ENCODE measurements at regions not wholly inside any gene's neighbourhood (a gene's known extent, or its start where the extent isn't known, plus 50 kb on each side); places are given as distances from the start of the nearest gene placed in this dataset.

DNA sequence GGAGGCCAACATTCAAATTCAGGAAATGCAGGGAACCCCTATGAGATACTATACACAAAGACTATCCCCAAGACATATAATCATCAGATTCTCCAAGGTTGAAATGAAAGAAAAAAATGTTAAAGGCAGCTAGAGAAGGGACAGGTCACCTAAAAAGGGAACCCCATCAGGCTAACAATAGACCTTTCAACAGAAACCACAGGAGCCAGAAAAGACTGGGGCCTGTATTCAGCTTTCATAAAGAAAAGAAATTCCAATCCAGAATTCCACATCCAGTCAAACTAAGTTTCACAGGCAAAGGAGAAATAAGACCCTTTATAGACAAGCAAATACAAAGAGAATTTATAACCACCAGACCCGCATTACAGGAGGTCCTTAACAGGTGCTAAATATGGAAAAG lies 1703.6 kb upstream of the PRR20A start:
- no peak for DNase-seq

DNA sequence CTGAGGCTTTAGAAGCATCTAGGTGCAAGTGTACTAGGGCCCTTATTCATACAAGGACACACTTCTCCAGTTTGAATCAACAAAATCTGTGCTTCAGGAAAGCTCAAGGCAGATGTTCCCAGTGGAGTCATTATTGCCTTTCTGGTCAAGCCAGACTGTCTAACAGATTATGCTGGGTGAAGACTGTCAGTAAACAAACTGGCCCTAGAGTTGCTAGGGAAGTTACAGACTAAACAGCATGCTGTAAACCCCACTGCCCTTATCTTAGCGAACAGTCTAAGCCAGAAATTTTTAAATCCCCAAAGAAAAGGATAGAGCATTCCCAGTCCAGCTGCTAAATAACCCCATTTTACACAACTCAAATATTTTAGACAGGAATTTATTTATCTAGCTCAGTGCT lies 1701.3 kb upstream of the PRR20A start:
- DNase-seq = no peak

DNA sequence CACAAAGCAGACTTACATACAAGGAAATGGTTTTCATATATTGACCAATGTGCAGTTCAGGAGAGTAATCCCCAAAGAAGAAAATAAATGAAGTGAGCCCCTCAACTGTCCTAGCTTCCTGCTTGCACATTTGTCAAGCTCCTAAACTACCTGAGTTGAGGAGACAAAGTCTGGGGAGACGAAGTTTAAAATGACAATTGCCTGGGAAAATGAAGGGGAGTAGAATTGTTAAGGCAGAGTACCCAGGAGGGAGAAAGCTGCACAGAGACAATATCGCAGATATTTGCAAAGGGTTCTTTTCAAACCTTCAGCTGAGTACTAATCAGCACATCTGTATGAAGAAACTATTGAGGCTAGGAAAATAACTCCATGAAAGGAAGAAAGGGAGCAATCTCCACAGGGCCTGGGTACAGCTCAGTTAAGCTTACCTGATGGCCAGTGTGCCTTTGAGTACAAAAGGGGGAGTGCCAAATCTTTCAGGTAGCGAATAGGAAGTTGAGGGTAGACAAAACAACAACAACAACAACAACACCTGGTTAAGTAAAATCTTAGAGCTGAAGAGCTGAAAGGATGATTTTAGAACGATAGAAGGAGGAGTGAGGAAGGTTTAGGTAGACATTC lies 1700.1 kb upstream of the PRR20A start:
- DNase-seq = no peak

DNA sequence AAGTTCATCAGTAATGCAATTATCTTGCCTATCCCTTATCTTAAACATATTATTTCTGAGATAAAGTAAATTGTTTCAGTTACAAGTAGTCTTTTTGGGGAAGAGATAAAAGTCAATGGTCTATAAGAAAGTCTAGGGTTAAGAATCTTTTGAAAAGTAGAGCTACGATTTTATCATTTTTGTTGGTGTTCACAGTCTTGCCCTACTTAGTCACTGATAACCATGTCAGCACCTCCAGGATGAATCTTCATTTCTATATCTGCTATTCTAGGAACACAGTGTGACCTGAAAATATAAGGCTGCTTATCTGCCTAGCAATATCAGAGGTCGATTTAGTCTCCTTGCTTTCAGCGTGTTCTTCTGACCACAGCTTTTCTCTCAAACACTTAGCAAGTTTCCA lies 1676.5 kb upstream of the PRR20A start:
- DNase-seq = no peak

DNA sequence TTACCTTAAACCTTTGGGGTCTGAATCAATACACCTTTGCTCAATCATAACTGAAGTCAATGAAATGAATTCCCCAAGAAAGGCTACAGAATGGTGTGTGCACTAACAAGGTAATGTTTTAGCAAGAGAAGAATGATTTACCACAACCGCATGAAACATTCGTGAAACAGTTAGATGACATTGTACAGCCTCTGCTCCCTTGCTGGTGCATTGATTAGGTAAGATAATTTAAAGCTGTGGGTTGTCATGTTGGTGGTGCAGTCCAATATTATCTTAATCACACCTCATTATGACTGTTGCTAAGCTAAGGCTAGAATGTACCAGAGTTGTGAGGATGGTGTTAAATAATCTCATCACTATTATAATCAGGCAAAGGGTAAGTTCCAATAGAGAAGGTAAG lies 1673.2 kb upstream of the PRR20A start:
- DNase-seq = no peak

DNA sequence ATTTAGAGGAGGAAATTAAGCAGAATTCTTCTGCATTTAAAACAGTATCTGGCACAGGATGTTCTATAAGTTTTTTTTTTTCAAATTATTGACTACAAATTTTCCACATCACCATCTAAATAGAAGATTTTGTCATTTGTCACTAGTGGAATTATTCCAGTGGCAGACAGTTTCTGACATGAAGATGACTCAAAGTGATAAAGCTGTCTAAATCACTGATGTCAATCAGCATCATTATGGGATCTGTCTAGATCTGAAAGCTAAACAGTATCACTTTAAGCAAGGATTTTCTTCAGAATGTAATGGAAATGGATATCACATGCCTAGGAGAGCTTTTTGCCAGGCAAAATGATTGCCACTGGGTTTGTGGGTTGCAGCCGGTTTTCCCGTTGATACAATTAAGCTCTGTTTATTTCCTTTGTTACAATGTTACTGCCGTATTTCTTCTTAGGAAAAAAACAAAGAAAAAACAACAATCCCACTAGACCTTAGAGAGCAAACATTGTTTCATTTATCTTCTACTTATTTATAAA lies 1657.0 kb upstream of the PRR20A start:
- no peak for DNase-seq

DNA sequence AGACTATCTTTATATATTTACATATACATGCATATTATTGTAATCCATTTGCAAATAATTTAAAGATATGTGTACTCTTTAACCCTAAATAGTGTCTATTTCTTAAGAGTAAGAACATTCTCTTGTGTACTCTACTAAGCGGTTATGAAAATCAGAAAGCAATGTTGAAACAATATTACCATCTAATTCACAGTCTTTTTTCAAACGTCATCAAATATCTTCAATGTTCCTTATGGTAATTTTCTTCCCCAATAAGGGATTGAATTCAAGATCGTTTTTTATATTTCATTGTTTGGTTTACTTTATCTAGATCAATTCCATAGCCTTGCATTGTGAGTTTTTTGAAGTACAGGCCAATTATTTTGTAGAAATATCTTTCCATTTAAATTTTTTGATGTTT lies 1647.4 kb upstream of the PRR20A start:
- DNase-seq = no peak

DNA sequence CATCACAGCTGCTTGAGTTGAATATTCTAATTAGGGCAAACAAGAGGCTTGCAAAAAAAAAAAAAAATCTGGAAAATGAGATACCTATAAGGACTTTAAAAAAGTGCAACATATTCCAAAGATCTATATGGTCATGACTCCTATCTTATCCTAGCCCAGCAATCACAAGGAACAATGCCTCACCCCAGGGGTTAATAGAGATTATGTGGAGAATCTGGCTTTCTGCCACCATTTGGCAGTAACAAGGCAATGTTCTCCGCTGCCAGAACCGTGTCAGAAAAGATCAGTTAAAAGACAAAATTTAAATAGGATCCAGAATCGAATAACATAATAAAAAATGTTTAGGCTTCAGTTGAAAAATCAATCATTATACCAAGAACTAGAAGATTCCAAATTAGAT lies 1643.2 kb upstream of the PRR20A start:
- DNase-seq = no peak

DNA sequence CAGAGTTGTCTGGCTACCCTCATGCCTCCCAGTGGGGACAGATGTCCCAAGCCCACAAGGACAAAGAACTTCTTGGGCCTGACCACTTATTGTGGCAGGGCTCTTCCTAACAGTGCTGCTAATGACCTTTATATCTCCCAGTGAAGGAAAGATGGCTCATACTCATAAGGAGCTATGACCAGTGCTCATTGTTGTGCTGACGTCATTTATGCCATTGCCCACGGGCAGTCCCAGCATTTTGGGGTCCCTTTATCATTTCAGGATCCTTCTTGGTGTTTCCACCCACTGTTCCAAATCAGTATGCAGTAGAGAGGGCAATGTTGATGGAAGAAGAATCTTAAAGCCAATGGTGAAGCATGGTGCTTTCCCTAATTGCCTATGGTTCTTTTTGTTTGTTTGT lies 1640.0 kb upstream of the PRR20A start:
- DNase-seq = no peak

DNA sequence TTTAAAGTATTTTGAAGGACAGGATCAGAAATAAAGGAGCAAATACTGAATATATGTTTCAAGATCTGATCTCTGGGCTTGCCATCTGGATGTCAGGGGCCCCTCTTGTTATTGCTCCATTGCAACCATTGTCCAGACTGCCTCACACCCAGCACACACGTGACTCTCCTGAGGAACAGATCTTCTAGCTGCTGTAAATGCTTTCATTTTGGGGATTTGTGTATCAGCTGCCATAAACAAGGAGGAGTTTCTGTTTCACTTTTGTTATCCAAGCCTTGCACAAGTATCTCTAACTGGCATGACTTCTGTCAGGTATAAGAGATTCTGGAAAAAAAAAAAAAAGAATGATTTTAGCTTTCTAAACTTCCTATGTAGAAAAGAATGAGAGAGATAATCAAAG lies 1624.1 kb upstream of the PRR20A start:
- no peak for DNase-seq

DNA sequence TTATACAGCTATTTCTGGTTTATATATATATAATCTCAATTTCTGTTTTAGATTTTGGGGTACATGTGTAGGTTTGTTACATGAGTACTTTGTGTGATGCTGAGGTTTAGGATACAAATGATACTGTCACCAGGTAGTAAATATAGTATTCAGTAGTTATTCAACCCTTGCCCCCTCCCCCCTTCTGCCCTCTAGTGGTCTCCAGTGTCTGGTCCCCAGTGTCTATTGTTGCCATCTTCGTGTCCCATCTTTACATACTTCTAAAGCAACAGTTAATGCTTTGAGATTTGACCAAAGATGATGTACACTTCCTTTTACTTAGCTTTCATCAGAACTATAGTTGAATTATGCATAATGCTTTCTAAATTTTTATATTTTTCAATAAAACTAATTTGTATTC lies 1623.4 kb upstream of the PRR20A start:
- no peak for DNase-seq

DNA sequence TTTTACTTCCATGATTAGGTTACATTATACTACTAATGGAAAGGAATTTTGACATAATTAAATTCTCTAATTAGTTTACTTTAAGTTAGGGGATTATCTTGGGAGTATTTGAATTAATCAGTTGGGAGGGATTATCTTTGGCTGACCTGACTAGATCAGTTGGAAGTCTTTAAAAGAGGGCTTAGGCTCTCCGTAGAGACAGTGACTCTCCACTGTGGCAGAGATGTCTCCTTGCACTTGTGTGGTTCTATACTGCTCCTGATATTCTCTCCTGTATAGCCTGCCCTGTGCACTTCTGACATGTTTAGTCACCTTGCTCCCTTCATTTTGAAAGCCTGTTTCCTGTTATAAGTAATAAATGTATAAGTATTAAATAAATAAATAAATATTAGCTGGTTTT lies 1612.3 kb upstream of the PRR20A start:
- DNase-seq = no peak

DNA sequence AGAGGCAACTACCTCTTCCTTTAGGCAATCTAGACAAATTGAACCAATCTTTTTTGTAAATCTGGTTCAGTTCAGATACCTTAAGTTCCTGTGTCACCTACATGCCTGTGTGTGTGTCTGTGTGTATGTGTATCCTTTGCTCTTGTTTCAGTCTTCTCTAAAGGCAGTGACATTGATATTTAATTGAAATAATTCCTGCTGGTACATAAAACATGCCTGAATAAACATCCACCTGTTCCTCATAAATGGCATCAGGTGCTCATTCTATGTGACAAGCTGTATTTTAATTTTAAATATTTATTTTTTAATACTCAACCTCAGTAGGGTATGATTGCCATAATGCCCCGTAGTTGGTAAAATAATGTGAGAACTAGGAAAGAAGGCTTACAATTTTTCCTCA lies 1606.4 kb upstream of the PRR20A start:
- DNase-seq = no peak

DNA sequence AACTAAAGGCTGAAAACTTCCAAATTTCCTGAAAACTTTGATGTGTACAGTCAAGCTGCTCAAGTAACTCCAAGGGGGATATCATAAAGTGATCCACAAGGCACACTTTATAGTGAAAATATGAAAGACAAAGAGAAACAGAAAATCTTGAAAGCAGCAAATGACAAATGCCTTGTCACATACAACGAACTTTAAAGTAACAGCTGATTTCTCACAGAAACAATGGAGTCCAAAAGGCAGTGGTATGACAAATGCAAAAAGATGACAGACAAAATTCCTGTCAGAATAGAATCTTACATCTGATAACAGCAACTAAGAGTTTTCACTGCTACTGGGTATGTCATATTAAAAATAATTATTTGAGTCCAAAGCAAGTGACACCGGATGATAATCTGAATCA lies 1602.3 kb upstream of the PRR20A start:
- no peak for DNase-seq

DNA sequence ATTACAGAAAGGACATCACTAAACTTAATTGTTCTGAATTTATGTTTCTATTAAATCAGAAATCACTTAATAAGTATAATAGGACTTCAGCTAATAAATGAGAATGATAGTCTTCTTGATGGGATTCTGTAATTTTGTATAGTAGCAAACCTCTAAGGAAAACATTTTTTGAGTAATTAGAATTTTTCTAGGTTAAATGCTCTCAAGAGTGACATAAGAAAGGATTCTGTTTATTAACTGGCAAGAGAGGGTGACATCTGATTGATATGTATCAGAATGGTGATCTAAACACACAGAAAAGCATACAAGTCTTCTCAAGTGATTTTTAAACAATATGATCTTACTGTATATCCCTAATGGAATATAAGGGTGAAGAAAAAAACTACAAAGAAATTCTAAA lies 1597.7 kb upstream of the PRR20A start:
- no peak for DNase-seq

DNA sequence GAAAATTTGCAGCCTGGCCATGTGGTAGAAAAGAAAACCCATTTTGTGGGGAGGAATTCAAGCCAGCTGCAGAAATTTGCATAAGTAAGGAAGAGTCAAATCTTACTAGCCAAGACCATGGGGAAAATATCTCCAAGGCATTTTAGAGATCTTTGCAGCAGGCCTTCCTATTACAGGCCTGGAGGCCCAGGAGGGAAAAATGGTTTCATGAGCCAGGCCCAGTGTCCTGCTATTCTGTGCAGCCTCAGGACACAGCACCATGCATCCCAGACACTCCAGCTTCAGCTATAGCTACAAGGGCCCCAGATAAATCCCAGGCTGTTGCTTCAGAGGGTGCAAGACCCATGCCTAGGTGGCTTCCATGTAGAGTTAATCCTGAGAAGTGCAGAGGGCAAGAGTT lies 1590.1 kb upstream of the PRR20A start:
- no peak for DNase-seq

DNA sequence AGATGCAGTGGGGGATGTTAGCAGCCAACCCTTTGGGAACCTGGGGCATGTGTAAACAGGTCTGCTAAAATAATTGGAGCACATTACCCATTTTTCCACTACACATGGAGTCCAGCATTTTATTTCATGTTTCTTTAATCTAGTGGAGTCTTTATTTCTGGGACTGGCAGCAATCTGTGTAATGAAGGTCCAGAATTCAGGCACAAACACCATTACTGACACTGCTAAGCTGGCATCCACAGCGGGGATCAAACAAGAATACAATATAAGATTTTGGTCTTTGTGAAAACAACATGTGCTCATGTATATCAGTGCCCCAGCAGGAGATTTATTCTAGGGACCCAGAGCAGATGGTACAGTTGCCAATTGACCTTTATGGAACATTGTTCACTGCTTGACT lies 1587.0 kb upstream of the PRR20A start:
- DNase-seq = no peak

DNA sequence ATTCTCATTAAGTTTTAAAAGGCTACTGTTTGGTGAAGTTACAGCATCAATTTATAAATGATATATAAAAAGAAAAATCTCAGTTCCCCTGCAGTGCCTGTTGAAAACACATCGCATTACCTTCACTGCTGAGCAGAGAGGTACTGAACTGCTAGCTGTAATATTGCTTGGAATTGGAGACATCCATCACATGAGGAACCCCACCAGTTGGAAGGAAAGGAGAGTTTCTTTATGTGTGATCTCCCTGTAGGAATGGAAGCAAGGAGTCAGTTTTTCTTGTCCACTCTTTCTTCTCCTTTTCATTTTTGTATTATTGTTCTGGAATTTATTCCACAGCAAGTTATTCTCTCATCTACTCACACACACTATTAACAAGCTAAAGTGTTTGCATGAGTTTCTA lies 1586.0 kb upstream of the PRR20A start:
- DNase-seq = no peak

DNA sequence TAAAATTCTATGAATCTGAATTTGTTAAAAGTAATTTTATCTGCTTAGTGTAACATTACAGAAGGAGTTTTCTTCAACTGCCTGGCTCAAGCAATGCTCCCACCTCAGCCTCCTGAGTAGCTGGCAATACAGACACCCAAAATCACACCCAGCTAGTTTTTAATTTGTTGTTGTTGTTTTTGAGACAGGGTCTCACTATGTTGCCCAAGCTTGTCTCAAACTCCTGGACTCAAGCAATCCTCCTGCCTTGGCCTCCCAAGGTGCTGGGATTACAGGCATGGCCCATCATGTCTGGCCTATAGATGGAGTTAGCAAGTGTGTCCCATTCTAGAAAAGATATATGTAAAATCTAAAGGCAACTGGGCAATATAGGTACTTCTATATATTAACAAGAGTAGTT lies 1580.4 kb upstream of the PRR20A start:
- DNase-seq = no peak

DNA sequence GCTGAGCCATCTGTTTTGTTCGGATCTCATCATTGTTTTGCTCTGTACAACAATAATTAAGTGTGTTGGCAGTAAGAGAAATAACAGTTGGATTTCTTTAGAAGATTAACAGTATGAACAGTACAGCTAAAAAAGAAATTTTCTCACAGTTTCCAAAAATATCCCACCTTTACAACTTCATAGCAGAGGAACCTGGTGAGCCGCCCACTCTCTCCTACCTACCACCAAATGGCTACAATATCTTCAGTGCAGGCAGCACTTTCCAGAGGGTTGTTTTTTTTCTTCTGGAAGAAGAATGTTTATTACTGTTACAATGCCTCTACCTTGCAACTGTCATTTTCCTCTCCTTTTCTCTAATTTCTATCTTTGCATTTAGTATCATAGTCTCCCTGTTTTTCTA lies 1577.5 kb upstream of the PRR20A start:
- peak in 4 of 56 donors; percentile 4 to 9 (median 6) for DNase-seq

DNA sequence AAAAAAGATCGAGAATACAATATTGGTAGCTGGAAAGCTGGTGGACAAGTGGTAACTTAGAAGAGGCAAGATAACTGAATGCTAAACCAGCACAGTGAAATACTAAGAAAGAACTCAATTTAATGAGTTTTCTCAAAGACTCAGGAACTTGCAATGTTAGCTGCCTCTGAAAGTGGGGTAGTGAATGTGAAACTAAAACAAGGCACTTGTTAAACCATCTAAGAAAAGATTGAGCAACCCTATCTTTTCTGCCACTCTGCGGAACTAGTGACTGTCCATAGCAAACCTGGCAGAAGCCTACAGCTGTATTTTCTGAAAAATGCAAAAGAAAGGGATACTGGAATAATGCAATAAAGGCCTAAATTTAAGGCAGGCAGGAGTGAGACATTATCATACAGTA lies 1574.4 kb upstream of the PRR20A start:
- DNase-seq = no peak

DNA sequence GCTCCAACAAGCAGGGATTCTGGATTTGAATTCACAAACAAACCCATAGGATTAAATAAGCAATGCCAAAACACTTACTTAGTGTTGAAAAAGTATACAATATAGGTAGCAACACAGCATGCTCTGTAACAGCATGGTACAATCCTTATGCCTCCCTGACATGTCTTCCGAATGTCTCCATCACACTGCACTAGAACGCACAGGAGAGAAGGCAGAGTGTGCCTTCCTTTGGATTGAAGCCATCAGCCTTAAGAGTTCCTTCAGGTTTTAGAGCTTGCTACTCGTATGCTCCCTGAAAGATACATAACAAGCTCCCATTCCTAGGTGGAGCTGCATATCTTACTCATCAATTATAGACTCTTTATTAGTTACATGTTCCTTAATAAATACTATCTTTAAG lies 1573.9 kb upstream of the PRR20A start:
- no peak for DNase-seq

DNA sequence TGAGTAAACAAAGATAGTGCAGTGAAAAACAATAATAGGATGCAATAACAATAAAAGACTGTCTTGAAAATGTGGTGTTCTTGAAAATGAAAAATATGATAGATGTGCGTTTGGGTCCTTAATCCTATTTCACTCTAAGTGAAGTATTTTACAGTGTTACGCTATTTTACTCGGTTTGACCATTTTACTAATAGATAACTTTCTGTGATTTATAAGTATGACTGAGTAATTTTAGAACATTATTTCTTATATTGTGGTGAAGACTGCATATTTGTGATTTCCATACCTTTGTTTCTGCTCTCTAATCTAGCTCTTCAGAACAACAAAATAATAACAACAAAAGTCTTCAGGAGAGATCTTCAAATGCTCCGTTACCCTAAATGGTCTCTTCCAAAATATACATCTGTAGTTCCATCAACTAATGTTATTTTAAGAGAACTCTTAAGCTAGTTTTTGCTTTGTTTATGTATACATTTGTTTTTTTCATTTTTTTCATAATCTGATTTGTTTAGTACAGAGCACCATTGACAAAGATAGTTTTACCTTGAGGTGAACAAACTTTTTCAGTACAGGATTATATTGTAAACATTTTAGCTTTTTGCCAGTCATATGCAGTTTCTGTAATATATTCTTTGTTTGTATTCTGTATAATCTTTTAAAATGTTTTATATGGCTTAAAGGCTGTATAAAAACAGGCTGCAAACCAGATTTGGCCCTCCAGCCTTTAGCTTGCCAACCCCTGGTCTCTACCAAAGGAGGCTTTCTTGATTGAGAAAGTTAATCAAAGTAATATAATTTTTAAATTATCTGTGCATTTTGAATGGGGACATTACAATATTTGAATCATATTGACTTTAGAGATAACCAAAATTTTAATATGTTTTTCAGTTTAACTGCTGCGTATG lies 1572.7 kb upstream of the PRR20A start:
- DNase-seq = no peak
